Loucy (cell line): ENCODE measurements at regions not wholly inside any gene's neighbourhood (a gene's known extent, or its start where the extent isn't known, plus 50 kb on each side); places are given as distances from the start of the nearest gene placed in this dataset.

Experiments used
- H2AFZ ChIP-seq: fragments of 200-600 bp; sonication (generic); 2 replicates; pipeline ENCODE4 v1.6.0; 2016; ENCODE audit warnings: antibody characterized with exemption, mild to moderate bottlenecking, low read length, moderate library complexity
- H3F3A ChIP-seq: fragments of 200-600 bp; 2 replicates; pipeline ENCODE4 v1.6.0; 2016; ENCODE audit warnings: antibody characterized with exemption, low read depth, mild to moderate bottlenecking
- H3K27me3 ChIP-seq: fragments of 200-600 bp; sonication (generic); 2 replicates; pipeline ENCODE4 v1.6.1; 2014; ENCODE audit warnings: low read length, mild to moderate bottlenecking; ENCODE audit not compliant: insufficient read depth, poor library complexity, severe bottlenecking
- H3K36me3 ChIP-seq: fragments of 200-600 bp; sonication (generic); 2 replicates; pipeline ENCODE4 v1.6.1; 2016; ENCODE audit warnings: low read length; ENCODE audit not compliant: insufficient read depth
- H3K4me1 ChIP-seq: fragments of 200-600 bp; sonication (generic); 2 replicates; pipeline ENCODE4 v1.5.1; 2014; ENCODE audit warnings: low read length, mild to moderate bottlenecking; ENCODE audit not compliant: insufficient read depth, poor library complexity, severe bottlenecking
- H3K4me2 ChIP-seq: fragments of 200-600 bp; sonication (generic); 2 replicates; pipeline ENCODE4 v1.6.0; 2014; ENCODE audit warnings: antibody characterized with exemption, low read length, low read depth, mild to moderate bottlenecking; ENCODE audit not compliant: poor library complexity, severe bottlenecking
- H3K4me3 ChIP-seq: fragments of 200-600 bp; sonication (generic); 2 replicates; pipeline ENCODE4 v1.5.1; 2014; ENCODE audit warnings: low read length, mild to moderate bottlenecking, mixed read lengths; ENCODE audit not compliant: poor library complexity, severe bottlenecking
- H3K79me2 ChIP-seq: fragments of 200-600 bp; sonication (generic); 2 replicates; pipeline ENCODE4 v1.6.1; 2014; ENCODE audit warnings: low read length; ENCODE audit not compliant: insufficient read depth
- H3K9ac ChIP-seq: fragments of 200-600 bp; sonication (generic); 2 replicates; pipeline ENCODE4 v1.6.0; 2014; ENCODE audit warnings: mild to moderate bottlenecking, low read depth, low read length, moderate library complexity; ENCODE audit not compliant: poor library complexity, severe bottlenecking
- H3K9me2 ChIP-seq: fragments of 200-600 bp; sonication (generic); replicated peaks from 2 replicates; pipeline ENCODE4 v1.6.1; 2016; ENCODE audit warnings: low read depth, low read length, mixed read lengths
- H3K9me3 ChIP-seq: fragments of 200-600 bp; sonication (generic); 2 replicates; pipeline ENCODE4 v1.6.1; 2014; ENCODE audit warnings: mild to moderate bottlenecking, antibody characterized with exemption, low read length, low read depth; ENCODE audit not compliant: insufficient read depth
- H4K20me1 ChIP-seq: fragments of 200-600 bp; sonication (generic); 2 replicates; pipeline ENCODE4 v1.6.0; 2014; ENCODE audit warnings: antibody characterized with exemption, low read length, mild to moderate bottlenecking; ENCODE audit not compliant: insufficient read depth, poor library complexity, severe bottlenecking
- CTCF ChIP-seq: fragments of 200-600 bp; sonication (generic); conservative IDR thresholded peaks from 2 replicates; pipeline ENCODE4 v1.5.1; 2014; ENCODE audit warnings: mild to moderate bottlenecking, antibody characterized with exemption, low read length
- EZH2phosphoT487 ChIP-seq: fragments of 200-600 bp; IDR thresholded peaks from 2 replicates; pipeline ENCODE4 v1.6.1; 2018; ENCODE audit warnings: antibody characterized with exemption, mild to moderate bottlenecking, moderate library complexity, borderline replicate concordance

- TF ChIP-seq EZH2phosphoT487, result no peak
- TF ChIP-seq CTCF, result no peak
- no peaks in the 10 kb centered on the region for H3F3A ChIP-seq
- H3K9ac ChIP-seq, result no peak overlapping the region
- H3K36me3 ChIP-seq, result no peaks in the 10 kb centered on the region
- H3K9me3 ChIP-seq, result no peaks in the 10 kb centered on the region
- no peak overlapping the region for H3K4me2 ChIP-seq
- no peaks in the 10 kb centered on the region for H4K20me1 ChIP-seq
- H3K27me3 ChIP-seq, result no peaks in the 10 kb centered on the region
- no peaks in the 10 kb centered on the region for H3K4me1 ChIP-seq
- no peak overlapping the region for H3K4me3 ChIP-seq
- no peaks in the 10 kb centered on the region for H3K9me2 ChIP-seq
- no peaks in the 10 kb centered on the region for H3K79me2 ChIP-seq
- H2AFZ ChIP-seq, result no peak overlapping the region
Measured at GRCh38 chr15:53274630-53275029, 484.5 kb upstream of the ONECUT1 start.

GRCh38 chr15:53272116-53272515 is 482.0 kb upstream of the ONECUT1 start:
- Histone ChIP-seq H3K79me2 (no peaks in the 10 kb centered on the region), H3K9me2 (no peaks in the 10 kb centered on the region), H3F3A (no peaks in the 10 kb centered on the region), H3K36me3 (no peaks in the 10 kb centered on the region), H3K4me1 (no peaks in the 10 kb centered on the region), H3K4me3 (no peak overlapping the region), H2AFZ (no peak overlapping the region), H3K9me3 (no peaks in the 10 kb centered on the region), H4K20me1 (no peaks in the 10 kb centered on the region), H3K4me2 (no peak overlapping the region), H3K9ac (no peak overlapping the region), H3K27me3 (no peaks in the 10 kb centered on the region)
- TF ChIP-seq CTCF, result no peak
- TF ChIP-seq EZH2phosphoT487, result no peak

GRCh38 chr15:53266176-53266575 is 476.0 kb upstream of the ONECUT1 start:
- Histone ChIP-seq H3K9me3 (no peaks in the 10 kb centered on the region), H3K27me3 (no peaks in the 10 kb centered on the region), H3K36me3 (no peaks in the 10 kb centered on the region), H4K20me1 (no peaks in the 10 kb centered on the region), H3K4me2 (no peak overlapping the region), H3K9me2 (no peaks in the 10 kb centered on the region), H3K4me3 (no peak overlapping the region), H3F3A (no peaks in the 10 kb centered on the region), H2AFZ (no peak overlapping the region), H3K4me1 (no peaks in the 10 kb centered on the region), H3K9ac (no peak overlapping the region), H3K79me2 (no peaks in the 10 kb centered on the region)
- TF ChIP-seq CTCF (no peak), EZH2phosphoT487 (no peak)
